IMR-90 (cell line): ENCODE measurements at regions not wholly inside any gene's neighbourhood (a gene's known extent, or its start where the extent isn't known, plus 50 kb on each side); places are given as distances from the start of the nearest gene placed in this dataset.

Source experiments
- CEBPB ChIP-seq: IDR thresholded peaks from 2 replicates; pipeline ENCODE4 v1.6.1; 2012; ENCODE audit warnings: low read depth, low read length, improper control_type of control experiment
- CTCF ChIP-seq: conservative IDR thresholded peaks from 2 replicates; pipeline ENCODE4 v1.5.1; 2012; ENCODE audit warnings: mild to moderate bottlenecking, low read depth, low read length, improper control_type of control experiment
- MAZ ChIP-seq: IDR thresholded peaks from 2 replicates; pipeline ENCODE4 v1.6.1; 2012; ENCODE audit warnings: low read depth, mild to moderate bottlenecking, low read length, improper control_type of control experiment, moderate library complexity, borderline replicate concordance
- MXI1 ChIP-seq: IDR thresholded peaks from 2 replicates; pipeline ENCODE4 v1.6.1; 2012; ENCODE audit warnings: low read depth, mild to moderate bottlenecking, low read length, moderate library complexity, borderline replicate concordance
- NFE2L2 ChIP-seq: fragments of 150-350 bp; IDR thresholded peaks from 2 replicates; pipeline ENCODE4 v1.6.1; 2016; ENCODE audit warnings: low read depth, mild to moderate bottlenecking, low read length
- POLR2A ChIP-seq: IDR thresholded peaks from 2 replicates; pipeline ENCODE4 v1.6.1; 2012; ENCODE audit warnings: mild to moderate bottlenecking, low read depth, low read length
- RAD21 ChIP-seq: IDR thresholded peaks from 2 replicates; pipeline ENCODE4 v1.6.1; 2012; ENCODE audit warnings: low read length, improper control_type of control experiment
- RCOR1 ChIP-seq: IDR thresholded peaks from 2 replicates; pipeline ENCODE4 v1.6.1; 2012; ENCODE audit warnings: mild to moderate bottlenecking, low read length, improper control_type of control experiment; ENCODE audit not compliant: insufficient replicate concordance
- RFX5 ChIP-seq: IDR thresholded peaks from 2 replicates; pipeline ENCODE4 v1.8.0; 2012; ENCODE audit warnings: low read depth, mild to moderate bottlenecking, low read length, moderate library complexity
- USF2 ChIP-seq: fragments of 150-350 bp; IDR thresholded peaks from 2 replicates; pipeline ENCODE4 v1.6.1; 2017; ENCODE audit warnings: mild to moderate bottlenecking, antibody characterized with exemption, low read length, low read depth

- TF ChIP-seq USF2, result no peak
- TF ChIP-seq CTCF, result no peak
- TF ChIP-seq POLR2A, result no peak
- no peak for TF ChIP-seq MAZ
- no peak for TF ChIP-seq RCOR1
- TF ChIP-seq RFX5, result no peak
- TF ChIP-seq CEBPB, result no peak
- TF ChIP-seq NFE2L2, result no peak
- TF ChIP-seq RAD21, result no peak
- TF ChIP-seq MXI1, result no peak
These were observed 99.4 kb upstream of the OSR1 start for GRCh38 chr2:19457809-19458208.
